H1 (cell line): ENCODE measurements at regions not wholly inside any gene's neighbourhood (a gene's known extent, or its start where the extent isn't known, plus 50 kb on each side); places are given as distances from the start of the nearest gene placed in this dataset.

ENCODE experiments used
- CTCF ChIA-PET: fragments of 300-600 bp; sonication (Branson Sonifier 250); formaldehyde crosslinking; loops from one replicate; lab custom pipeline; 2021; ENCODE audit not compliant: partially characterized antibody; lab: Charles Lee
- POLR2A ChIA-PET: fragments of 300-600 bp; sonication (Branson Sonifier 250); formaldehyde crosslinking; loops from one replicate; lab custom pipeline; 2021; ENCODE audit warnings: inconsistent platforms; ENCODE audit not compliant: partially characterized antibody; lab: Charles Lee
- DNase-seq, 2 experiments: peaks; one replicate each; pipeline versions ENCODE4 v3.0.0 to v3.0.0-alpha.2; 2010 to 2022; ENCODE audit warnings: low spot score in 2 of 2, low read depth in 1 of 2, mixed read lengths in 1 of 2
- FAIRE-seq: peaks from 2 replicates; lab custom pipeline; 2011; peaks lifted over from hg19 to GRCh38; lab: Jason Lieb, UNC
- H2AFZ ChIP-seq: 2 replicates; pipeline ENCODE4 v1.8.1; 2012; ENCODE audit warnings: low read length, inconsistent platforms
- H2AK5ac ChIP-seq: 2 replicates; pipeline ENCODE4 v1.6.1; 2013; ENCODE audit warnings: low read depth, low read length
- H2BK120ac ChIP-seq: replicated peaks from 2 replicates; pipeline ENCODE3; 2013; ENCODE audit warnings: low read depth, low read length, inconsistent platforms
- H2BK12ac ChIP-seq: 2 replicates; pipeline ENCODE4 v1.6.1; 2013; ENCODE audit warnings: low read depth, low read length
- H2BK15ac ChIP-seq: 2 replicates; pipeline ENCODE4 v1.6.1; 2013; ENCODE audit warnings: low read length
- H2BK20ac ChIP-seq: 2 replicates; pipeline ENCODE4 v1.6.1; 2013; ENCODE audit warnings: low read length
- H2BK5ac ChIP-seq: 2 replicates; pipeline ENCODE4 v1.6.1; 2013; ENCODE audit warnings: low read depth, low read length
- H3K14ac ChIP-seq: 2 replicates; pipeline ENCODE4 v1.6.1; 2013; ENCODE audit warnings: inconsistent platforms; ENCODE audit not compliant: insufficient read length
- H3K18ac ChIP-seq: 2 replicates; pipeline ENCODE4 v1.6.1; 2013; ENCODE audit warnings: low read length; ENCODE audit errors: extremely low read depth
- H3K23ac ChIP-seq: 2 replicates; pipeline ENCODE4 v1.6.1; 2013; ENCODE audit warnings: inconsistent platforms; ENCODE audit not compliant: insufficient read length
- H3K23me2 ChIP-seq: 2 replicates; pipeline ENCODE4 v1.6.1; 2013; ENCODE audit warnings: low read depth, low read length
- H3K27ac ChIP-seq: 2 replicates; pipeline ENCODE4 v1.6.1; 2011; ENCODE audit warnings: low read depth, low read length, inconsistent platforms
- H3K27me3 ChIP-seq, 4 experiments: replicated peaks in 1 of 4; 1 replicate in 1 of 4; 2 replicates in 3 of 4; pipeline versions ENCODE4 v1.6.1 to v1.8.1; 2011 to 2013; ENCODE audit warnings: low read length in 3 of 4, mild to moderate bottlenecking in 3 of 4, inconsistent platforms in 2 of 4, mixed read lengths in 2 of 4, moderate library complexity in 1 of 4; ENCODE audit not compliant: control insufficient read depth in 3 of 4, insufficient read depth in 3 of 4; ENCODE audit errors: extremely low read depth in 1 of 4
- H3K36me3 ChIP-seq, 4 experiments: 2 replicates each; pipeline versions ENCODE4 v1.6.1 to v1.8.1; 2011 to 2013; ENCODE audit warnings: mild to moderate bottlenecking in 4 of 4, low read length in 3 of 4, moderate library complexity in 2 of 4, control low read depth in 1 of 4, inconsistent platforms in 1 of 4; ENCODE audit not compliant: insufficient read depth in 4 of 4, control insufficient read depth in 2 of 4
- H3K4ac ChIP-seq: replicated peaks from 2 replicates; pipeline ENCODE3; 2013; ENCODE audit warnings: low read length, low read depth, mixed read lengths, inconsistent platforms; ENCODE audit not compliant: insufficient read length
- H3K4me1 ChIP-seq, 4 experiments: replicated peaks in 1 of 4; 1 replicate in 1 of 4; 2 replicates in 3 of 4; pipeline versions ENCODE4 v1.6.1 to v1.8.1; 2011 to 2013; ENCODE audit warnings: low read length in 3 of 4, inconsistent platforms in 2 of 4, mixed read lengths in 1 of 4; ENCODE audit not compliant: insufficient read depth in 4 of 4, control insufficient read depth in 3 of 4
- H3K4me2 ChIP-seq, 2 experiments: 2 replicates each; pipeline versions ENCODE4 v1.6.1 to v1.8.1; 2011 to 2013; ENCODE audit warnings: low read depth in 2 of 2, low read length in 2 of 2, control low read depth in 1 of 2, inconsistent platforms in 1 of 2, mild to moderate bottlenecking in 1 of 2; ENCODE audit not compliant: insufficient read depth in 1 of 2
- H3K4me3 ChIP-seq, 4 experiments: fragments of 200-600, 300-600 bp in 1 of 4; sonication (generic), shearing (Covaris generic), sonication (Bioruptor Twin) in 1 of 4; 2 replicates each; pipeline versions ENCODE4 v1.5.1 to v1.8.1; 2011 to 2016; ENCODE audit warnings: low read length in 4 of 4, low read depth in 3 of 4, control low read depth in 2 of 4, inconsistent platforms in 2 of 4, mild to moderate bottlenecking in 2 of 4, mixed read lengths in 1 of 4, moderate library complexity in 1 of 4; ENCODE audit not compliant: insufficient read depth in 2 of 4; ENCODE audit errors: extremely low read depth in 1 of 4
- H3K56ac ChIP-seq: replicated peaks from 2 replicates; pipeline ENCODE3; 2013; ENCODE audit warnings: low read depth, mild to moderate bottlenecking, mixed read lengths, low read length, inconsistent platforms; ENCODE audit not compliant: insufficient read length
- H3K79me1 ChIP-seq: 2 replicates; pipeline ENCODE4 v1.6.1; 2013; ENCODE audit warnings: low read depth, low read length, control low read depth
- H3K79me2 ChIP-seq, 2 experiments: 2 replicates each; pipeline versions ENCODE4 v1.6.1 to v1.8.1; 2012 to 2013; ENCODE audit warnings: low read length in 2 of 2, mild to moderate bottlenecking in 2 of 2, inconsistent platforms in 1 of 2; ENCODE audit not compliant: insufficient read depth in 2 of 2, control insufficient read depth in 1 of 2
- H3K9ac ChIP-seq, 4 experiments: replicated peaks in 1 of 4; 1 replicate in 1 of 4; 2 replicates in 3 of 4; pipeline versions ENCODE4 v1.6.1 to v1.8.1; 2011 to 2013; ENCODE audit warnings: low read depth in 3 of 4, low read length in 3 of 4, control low read depth in 2 of 4, mild to moderate bottlenecking in 2 of 4, moderate library complexity in 2 of 4, inconsistent platforms in 1 of 4; ENCODE audit errors: extremely low read depth in 1 of 4
- H3K9me3 ChIP-seq, 2 experiments: 2 replicates each; pipeline versions ENCODE4 v1.6.1 to v1.8.1; 2012 to 2013; ENCODE audit warnings: mild to moderate bottlenecking in 2 of 2, moderate library complexity in 2 of 2, control low read depth in 1 of 2, inconsistent platforms in 1 of 2, low read depth in 1 of 2, low read length in 1 of 2, mixed read lengths in 1 of 2; ENCODE audit not compliant: insufficient read depth in 2 of 2
- H4K20me1 ChIP-seq, 2 experiments: replicated peaks in 1 of 2; 2 replicates each; pipeline versions ENCODE3 to v1.8.1; 2011 to 2013; ENCODE audit warnings: inconsistent platforms in 2 of 2, low read length in 2 of 2, mild to moderate bottlenecking in 1 of 2; ENCODE audit not compliant: insufficient read depth in 2 of 2, control insufficient read depth in 1 of 2
- H4K5ac ChIP-seq: 2 replicates; pipeline ENCODE4 v1.6.1; 2013; ENCODE audit warnings: low read length, low read depth, mixed read lengths, inconsistent platforms; ENCODE audit not compliant: insufficient read length
- H4K8ac ChIP-seq: 2 replicates; pipeline ENCODE4 v1.8.0; 2013; ENCODE audit warnings: mild to moderate bottlenecking, moderate library complexity, low read length, inconsistent platforms; ENCODE audit not compliant: insufficient read depth; ENCODE audit errors: extremely low read depth
- H4K91ac ChIP-seq: replicated peaks from 2 replicates; pipeline ENCODE3; 2013; ENCODE audit warnings: low read length, mixed read lengths, inconsistent platforms; ENCODE audit not compliant: insufficient read length
- ATF3 ChIP-seq: IDR thresholded peaks from 2 replicates; pipeline ENCODE4 v1.6.1; 2011; ENCODE audit warnings: low read depth, mild to moderate bottlenecking, low read length; ENCODE audit not compliant: insufficient read depth
- RAD21 ChIP-seq, 2 experiments: IDR thresholded peaks in 1 of 2; conservative IDR thresholded peaks in 1 of 2; 2 replicates each; pipeline ENCODE4 v1.6.1; 2011; ENCODE audit warnings: low read depth in 2 of 2, low read length in 2 of 2, improper control_type of control experiment in 1 of 2, inconsistent platforms in 1 of 2, mild to moderate bottlenecking in 1 of 2, moderate library complexity in 1 of 2
- WGBS, 2 experiments: shearing (Covaris generic) in 1 of 2; methylation state at CpG; one replicate each; pipeline versions ENCODE4 v1.1.6 to v1.1.7; 2013 to 2015; ENCODE audit warnings: low lambda C conversion rate in 2 of 2, mixed read lengths in 2 of 2, inconsistent platforms in 1 of 2, low coverage in 1 of 2, missing lambda C conversion rate in 1 of 2; ENCODE audit not compliant: insufficient replicate concordance in 2 of 2, insufficient coverage in 1 of 2, insufficient read length in 1 of 2; ENCODE audit errors: extremely low coverage in 1 of 2, missing lambda C conversion rate in 1 of 2; 5-methylcytosine and 5-hydroxymethylcytosine counted together

GRCh38 chr2:128573116-128573515 lies 254.4 kb upstream of the HS6ST1 start:
- Histone ChIP-seq H2BK120ac (no peak overlapping the region), H3K14ac (no peak overlapping the region), H2BK15ac (no peak overlapping the region; the same call in 1 of the 2 replicates), H4K20me1 (no peaks in the 10 kb centered on the region), H3K23me2 (no peaks in the 10 kb centered on the region), H2AFZ (no peak overlapping the region), H2AK5ac (no peak overlapping the region), H3K4ac (no peak overlapping the region), H3K9ac (no peak overlapping the region), H3K23ac (no peak overlapping the region), H3K4me2 (no peak overlapping the region), H3K27ac (no peak overlapping the region), H2BK5ac (no peak overlapping the region), H3K9me3 (no peaks in the 10 kb centered on the region), H2BK12ac (no peak overlapping the region), H3K56ac (no peak overlapping the region), H4K91ac (no peak overlapping the region), H3K4me3 (no peak overlapping the region), H3K4me1 (no peaks in the 10 kb centered on the region; a peak in 1 of 7 replicates), H4K8ac (no peak overlapping the region), H3K18ac (no peak overlapping the region), H3K79me2 (no peaks in the 10 kb centered on the region), H3K36me3 (no peaks in the 10 kb centered on the region), H4K5ac (no peak overlapping the region), H3K79me1 (no peaks in the 10 kb centered on the region), H3K27me3 (no peaks in the 10 kb centered on the region; a peak in 1 of 7 replicates), H2BK20ac (no peak overlapping the region)
- 84% methylated on average over 7 of the region's 7 CpGs; no CpG with 5 or more reads in 1 of the 2 experiments for WGBS, 2 experiments
- CTCF ChIA-PET: interaction anchor here (0.6 to 1.4 kb wide), 4 partner anchors 38 to 473 kb away, joined by 3 to 4 read pairs (median 3); no protein-coding TSS in a partner anchor
- POLR2A ChIA-PET: no interaction called here
- no peak for TF ChIP-seq ATF3
- TF ChIP-seq RAD21 (IDR thresholded peaks at IDR 0.05 in 1 of 2, conservative IDR thresholded peaks at IDR 0.05 in 1 of 2; ENCODE audit: low read depth in 2 of 2, low read length in 2 of 2): 0 out of 4 replicates have a peak, but pooled peaks of 1 of the 2 experiments have one; percentile 4
- DNase-seq (peak in 1 of 2 experiments; percentile 17), FAIRE-seq (no peak)
